Aorta (tissue), 5 donors: ENCODE measurements at regions not wholly inside any gene's neighbourhood (a gene's known extent, or its start where the extent isn't known, plus 50 kb on each side); places are given as distances from the start of the nearest gene placed in this dataset.

Experiments used
- ATAC-seq: fragments of 200-7000 bp; cut with Tn5 transposase; one replicate; pipeline ENCODE4 v1.9.1; 2022; ENCODE audit warnings: moderate library complexity; ENCODE audit not compliant: low FRiP score
- DNase-seq, 2 donors: peaks; one replicate each; pipeline ENCODE4 v3.0.0-alpha.2; 2020
- H3K27ac ChIP-seq, 2 donors: one replicate each; pipeline ENCODE4 v1.5.1; 2013; ENCODE audit warnings: low read length in 2 of 2, mild to moderate bottlenecking in 2 of 2, moderate library complexity in 2 of 2, control low read depth in 1 of 2, inconsistent platforms in 1 of 2, low read depth in 1 of 2
- H3K27me3 ChIP-seq, 2 donors: one replicate each; pipeline ENCODE4 v1.6.1; 2013; ENCODE audit warnings: control low read depth in 1 of 2, low read length in 1 of 2, mild to moderate bottlenecking in 1 of 2, moderate library complexity in 1 of 2; ENCODE audit not compliant: insufficient read depth in 2 of 2, control insufficient read depth in 1 of 2
- H3K36me3 ChIP-seq, 2 donors: one replicate each; pipeline ENCODE4 v1.6.1; 2013; ENCODE audit warnings: control low read depth in 1 of 2, low read length in 1 of 2, mild to moderate bottlenecking in 1 of 2; ENCODE audit not compliant: insufficient read depth in 2 of 2, control insufficient read depth in 1 of 2
- H3K4me1 ChIP-seq, 2 donors: one replicate each; pipeline ENCODE4 v1.6.1; 2013; ENCODE audit warnings: low read length in 2 of 2, control low read depth in 1 of 2, mild to moderate bottlenecking in 1 of 2, moderate library complexity in 1 of 2; ENCODE audit not compliant: insufficient read depth in 2 of 2, control insufficient read depth in 1 of 2
- H3K4me3 ChIP-seq, 2 donors: one replicate each; pipeline ENCODE4 v1.5.1; 2013; ENCODE audit warnings: low read length in 2 of 2, control low read depth in 1 of 2, mild to moderate bottlenecking in 1 of 2
- H3K9me3 ChIP-seq: one replicate; pipeline ENCODE4 v1.6.1; 2013; ENCODE audit warnings: mild to moderate bottlenecking, low read length; ENCODE audit not compliant: control insufficient read depth
- WGBS, 2 donors: extraction: QIAGEN DNeasy Blood & Tissue Kit; methylation state at CpG; one replicate each; pipeline ENCODE4 v1.1.7; 2013; 5-methylcytosine and 5-hydroxymethylcytosine counted together
- intact Hi-C, 2 donors: fragments of 100-400 bp; cut with DNase I; formaldehyde crosslinking; loops; one replicate each; pipeline versions ENCODE4 v1.14.2 to v1.15.0; 2022
- donor health status: healthy with polysubstance abuse.
- donor health status: Bipolar disorder and iron deficiency.
- donor health status: DM: no; HTN: no; CAD: no.
- donor health status: DM: no; HTN: no; CAD: no.
- donor health status: DM: yes; HTN: yes; CAD: no.

DNA sequence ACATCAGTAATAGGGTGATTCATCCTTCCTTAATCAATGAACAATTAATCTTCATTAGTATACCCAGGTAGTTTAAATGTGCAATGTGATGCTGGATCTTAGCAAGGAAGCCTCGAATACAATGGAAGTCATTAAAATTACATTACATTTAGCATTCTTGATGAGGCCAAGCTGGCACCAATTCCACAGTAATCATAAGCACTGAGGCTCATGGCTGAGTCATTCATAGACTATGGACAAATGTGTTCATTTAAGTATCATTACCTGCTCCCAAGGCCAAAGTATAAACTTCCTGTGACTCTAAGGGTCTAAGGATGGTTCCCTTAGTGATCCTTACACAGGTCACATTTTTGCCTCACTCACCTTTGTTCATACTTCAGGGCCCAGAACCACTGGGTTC, 266.4 kb upstream of the CDIN1 start:
- Histone ChIP-seq H3K36me3 (no peaks in the 10 kb centered on the region), H3K27ac (no peak overlapping the region), H3K9me3 (peaks cover 2% of the 10 kb centered on the region), H3K27me3 (no peaks in the 10 kb centered on the region), H3K4me3 (no peak overlapping the region), H3K4me1 (no peaks in the 10 kb centered on the region)
- WGBS, 2 donors = 86 to 88% methylated on average over 1 of the region's 1 CpG
- intact Hi-C loops = no loop called here
- DNase-seq = no peak
- ATAC-seq = no peak

DNA sequence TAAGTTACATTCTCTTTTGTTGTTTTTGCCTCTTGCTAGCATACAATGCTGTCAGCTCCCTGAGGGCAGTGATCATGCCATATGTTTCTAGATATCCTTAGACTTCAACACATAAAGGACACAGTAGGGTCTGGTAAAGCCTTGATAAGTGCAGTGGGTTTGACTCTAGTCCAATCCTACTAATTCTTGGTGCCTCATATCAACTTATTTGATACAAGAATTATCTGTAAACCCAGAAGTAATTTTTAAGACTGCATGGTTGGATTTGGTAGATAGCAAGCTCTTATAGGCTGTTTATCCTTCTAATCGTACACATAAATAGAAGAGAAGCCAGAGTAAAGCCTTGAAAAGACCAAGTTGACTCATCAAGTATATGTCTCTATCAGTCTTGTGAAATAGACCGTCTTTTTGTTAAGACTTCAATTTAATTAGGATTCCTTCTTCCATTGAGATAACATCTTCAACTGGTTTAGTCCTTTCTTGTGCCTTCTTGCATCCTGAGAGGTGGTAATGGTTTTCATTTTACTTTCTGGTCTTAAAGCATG, 265.6 kb upstream of the CDIN1 start:
- DNase-seq = no peak
- Histone ChIP-seq H3K4me1 (no peaks in the 10 kb centered on the region), H3K9me3 (peaks cover 2% of the 10 kb centered on the region), H3K4me3 (no peak overlapping the region), H3K27me3 (no peaks in the 10 kb centered on the region), H3K36me3 (no peaks in the 10 kb centered on the region), H3K27ac (no peak overlapping the region)
- 94 to 96% methylated on average over 2 of the region's 2 CpGs for WGBS, 2 donors
- no peak for ATAC-seq
- intact Hi-C loops = no loop called here

DNA sequence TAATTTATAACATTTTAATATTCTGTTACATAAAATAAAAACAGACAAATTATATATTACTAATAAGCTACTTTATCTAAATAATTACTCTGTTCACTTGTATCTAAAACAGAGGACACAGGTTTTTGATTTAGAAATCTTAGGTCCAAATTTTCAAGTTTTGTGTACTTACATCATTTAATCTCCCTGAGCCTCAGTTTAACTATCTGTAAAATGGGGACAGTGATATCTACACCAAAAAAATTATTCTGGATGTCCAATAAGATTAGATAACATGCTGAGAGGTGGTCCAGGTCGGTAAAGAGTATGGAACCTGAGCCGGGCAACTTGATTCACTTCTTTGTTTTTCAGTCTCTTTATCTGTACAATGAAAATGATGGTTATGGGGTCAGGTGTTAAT, 263.8 kb upstream of the CDIN1 start:
- Histone ChIP-seq H3K4me1 (no peaks in the 10 kb centered on the region), H3K9me3 (no peaks in the 10 kb centered on the region), H3K27me3 (no peaks in the 10 kb centered on the region), H3K4me3 (no peak overlapping the region), H3K36me3 (no peaks in the 10 kb centered on the region), H3K27ac (no peak overlapping the region)
- WGBS, 2 donors = 94 to 95% methylated on average over 2 of the region's 2 CpGs
- no peak for ATAC-seq
- intact Hi-C loops = no loop called here
- no peak for DNase-seq

DNA sequence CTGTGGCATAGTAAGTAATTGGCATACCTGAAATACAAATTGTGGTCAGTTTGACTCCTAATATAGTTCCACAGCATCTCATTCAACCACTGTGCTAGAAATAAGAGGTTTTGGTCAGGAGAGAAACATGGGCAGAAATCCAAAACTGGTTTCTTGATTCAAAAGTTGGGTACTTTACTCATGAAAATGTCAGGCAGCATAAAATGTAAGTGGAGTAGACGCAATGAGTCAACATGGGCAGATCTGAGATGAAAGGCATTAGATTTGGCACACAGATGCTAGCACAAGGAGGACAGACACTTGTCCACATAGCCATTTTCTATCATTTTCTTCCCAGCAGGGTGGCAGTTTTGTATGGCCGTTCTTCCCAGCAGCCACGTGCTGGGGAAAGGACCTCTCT, 255.8 kb upstream of the CDIN1 start:
- no peak for ATAC-seq

DNA sequence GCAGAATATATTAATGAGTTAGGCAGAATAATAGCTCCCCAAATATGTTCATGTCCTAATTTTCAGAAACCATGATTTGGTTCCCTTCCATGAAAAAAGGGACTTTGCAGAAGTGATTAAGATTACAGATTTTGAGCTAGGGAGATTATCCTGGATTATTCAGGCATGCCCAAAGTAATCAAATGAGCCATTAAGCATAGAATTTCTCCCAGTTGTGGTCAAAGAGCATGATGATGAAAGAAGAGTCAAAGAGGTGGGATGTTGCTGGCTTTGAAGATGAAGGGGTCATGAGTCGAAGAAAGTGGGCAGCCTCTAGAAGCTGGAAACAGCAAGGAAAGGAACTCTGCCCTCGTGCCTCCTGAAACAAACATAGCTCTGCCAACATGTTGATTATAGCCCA, 254.2 kb upstream of the CDIN1 start:
- DNase-seq (no peak), ATAC-seq (no peak)
- H3K27me3 ChIP-seq = no peaks in the 10 kb centered on the region
- H3K4me1 ChIP-seq = no peaks in the 10 kb centered on the region
- WGBS, 2 donors = 93 to 94% methylated on average over 2 of the region's 2 CpGs
- H3K36me3 ChIP-seq = no peaks in the 10 kb centered on the region
- no peaks in the 10 kb centered on the region for H3K9me3 ChIP-seq
- no peak overlapping the region for H3K4me3 ChIP-seq
- H3K27ac ChIP-seq = no peak overlapping the region
- intact Hi-C loops = no loop called here

More for the DNA sequence above, 255.8 kb upstream of the CDIN1 start:
- no peak overlapping the region for H3K27ac ChIP-seq
- H3K4me3 ChIP-seq = no peak overlapping the region
- no peaks in the 10 kb centered on the region for H3K4me1 ChIP-seq
- no peaks in the 10 kb centered on the region for H3K27me3 ChIP-seq
- no peaks in the 10 kb centered on the region for H3K36me3 ChIP-seq
- no peaks in the 10 kb centered on the region for H3K9me3 ChIP-seq
- DNase-seq = no peak
- intact Hi-C loops = no loop called here
- WGBS, 2 donors = 77 to 95% methylated on average over 3 of the region's 3 CpGs

DNA sequence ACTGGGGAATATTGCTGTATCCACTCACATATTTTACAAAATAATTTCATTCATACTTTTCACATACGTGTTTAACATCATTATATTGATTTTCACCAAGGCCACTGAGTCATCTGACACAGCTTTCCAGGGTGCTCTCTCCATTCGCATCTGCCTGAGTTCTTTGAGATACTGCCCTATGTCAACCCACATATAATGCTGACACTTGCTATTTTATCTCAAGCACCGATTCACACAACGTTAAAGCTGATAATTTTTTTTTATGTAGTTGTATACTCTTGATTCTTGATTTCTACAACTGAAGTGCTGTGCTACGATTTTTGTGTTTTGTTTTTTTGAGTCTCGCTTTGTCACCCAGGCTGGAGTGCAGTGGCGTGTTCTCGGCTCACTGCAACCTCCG, 249.8 kb upstream of the CDIN1 start:
- ATAC-seq (no peak), DNase-seq (no peak)
- Histone ChIP-seq H3K36me3 (no peaks in the 10 kb centered on the region), H3K27ac (no peak overlapping the region), H3K9me3 (no peaks in the 10 kb centered on the region), H3K4me3 (no peak overlapping the region), H3K27me3 (no peaks in the 10 kb centered on the region), H3K4me1 (peaks cover 0 to 2% of the 10 kb centered on the region in 2 donors)
- intact Hi-C loops = no loop called here
- WGBS, 2 donors = 93 to 95% methylated on average over 9 of the region's 9 CpGs

DNA sequence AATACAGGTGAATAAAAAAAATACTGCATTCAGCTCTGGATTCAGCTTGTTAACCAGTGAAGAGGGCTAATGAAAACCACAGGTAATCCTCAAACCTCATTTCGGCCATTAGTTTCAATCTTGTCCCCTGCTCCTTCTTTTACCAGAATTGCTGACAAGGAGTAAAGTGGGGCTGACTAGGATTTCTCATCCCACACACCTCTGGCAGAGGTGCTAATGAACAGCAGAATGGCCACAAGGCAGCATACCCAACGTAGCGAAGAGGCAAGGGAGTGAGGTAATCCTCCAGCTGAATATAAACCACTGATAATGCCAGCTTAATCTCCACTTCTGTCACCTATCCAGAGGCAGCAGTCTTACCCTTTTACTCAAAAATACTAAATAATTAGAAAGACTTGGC, 248.8 kb upstream of the CDIN1 start:
- no peak for ATAC-seq
- WGBS, 2 donors = 36 to 37% methylated on average over 3 of the region's 3 CpGs

DNA sequence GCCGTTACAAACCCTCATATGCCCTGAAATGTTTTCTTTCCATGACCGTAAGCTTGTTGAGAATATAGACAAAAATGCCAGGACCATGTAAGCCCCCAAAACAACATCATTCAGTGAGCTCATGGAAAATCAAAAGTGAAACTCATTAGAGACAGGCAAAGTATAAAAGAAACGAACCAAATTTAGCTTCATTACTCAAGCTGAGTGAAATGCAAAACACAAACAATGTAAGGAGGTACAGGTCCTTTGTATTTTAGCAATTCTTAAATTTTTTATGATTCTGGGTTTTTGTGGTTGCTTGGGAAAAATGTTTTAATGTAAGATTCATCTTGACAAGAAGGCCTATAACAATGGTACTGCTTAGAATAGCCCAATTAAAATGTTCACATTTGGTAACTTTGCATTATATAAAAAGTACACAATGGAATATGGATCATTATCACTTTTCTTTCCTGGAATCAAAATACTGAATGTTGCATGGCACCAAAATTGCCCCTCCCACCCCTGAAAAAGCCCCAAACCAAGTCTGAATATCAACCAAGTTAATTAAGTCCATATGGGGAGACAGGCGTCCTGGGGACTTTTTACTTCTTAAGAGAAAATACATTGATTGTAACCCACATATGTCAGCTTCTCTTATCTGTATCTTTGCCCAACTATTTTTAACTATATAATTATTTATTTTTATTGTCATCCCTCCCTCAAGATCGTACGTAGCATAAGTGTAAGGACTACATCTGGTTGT, 247.7 kb upstream of the CDIN1 start:
- H3K27me3 ChIP-seq = no peaks in the 10 kb centered on the region
- H3K4me3 ChIP-seq = peak overlapping the region; percentile 47 to 89
- H3K4me1 ChIP-seq = peaks cover 0 to 2% of the 10 kb centered on the region in 2 donors
- no peaks in the 10 kb centered on the region for H3K9me3 ChIP-seq
- WGBS, 2 donors = 49 to 57% methylated on average over 6 of the region's 6 CpGs
- no peaks in the 10 kb centered on the region for H3K36me3 ChIP-seq
- intact Hi-C loops = no loop called here
- DNase-seq = no peak
- H3K27ac ChIP-seq = no peak overlapping the region
- no peak for ATAC-seq

More for the DNA sequence above, 248.8 kb upstream of the CDIN1 start:
- no peaks in the 10 kb centered on the region for H3K9me3 ChIP-seq
- no peaks in the 10 kb centered on the region for H3K36me3 ChIP-seq
- H3K27ac ChIP-seq = no peak overlapping the region
- no peaks in the 10 kb centered on the region for H3K27me3 ChIP-seq
- H3K4me1 ChIP-seq = peaks cover 0 to 2% of the 10 kb centered on the region in 2 donors
- DNase-seq = no peak
- H3K4me3 ChIP-seq = peak overlapping the region in 1 of 2 donors; percentile 23
- intact Hi-C loops = no loop called here

DNA sequence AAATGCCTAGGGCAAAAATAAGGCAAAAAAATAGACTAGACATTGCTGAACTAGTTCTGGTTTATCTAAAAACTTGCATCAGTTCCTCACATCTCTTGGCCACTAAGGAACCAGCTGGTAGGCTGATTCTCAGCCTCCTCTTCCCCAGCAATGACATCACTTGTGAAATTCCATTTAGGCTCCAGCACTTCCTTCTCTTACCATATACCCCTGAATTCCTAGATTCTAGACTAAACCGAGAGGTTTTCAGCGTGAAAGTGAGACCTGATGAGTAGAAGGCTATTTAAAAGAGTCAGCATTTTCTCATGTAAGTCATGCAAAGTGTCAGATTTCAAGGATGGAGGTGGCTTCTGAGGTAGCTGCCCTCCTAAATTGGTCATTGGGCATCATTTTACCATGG, 247.1 kb upstream of the CDIN1 start:
- ATAC-seq (no peak), DNase-seq (no peak)
- peaks cover 0 to 2% of the 10 kb centered on the region in 2 donors for H3K4me1 ChIP-seq
- H3K27ac ChIP-seq = no peak overlapping the region
- intact Hi-C loops = no loop called here
- no peaks in the 10 kb centered on the region for H3K36me3 ChIP-seq
- WGBS, 2 donors = 72 to 97% methylated on average over 2 of the region's 2 CpGs
- no peaks in the 10 kb centered on the region for H3K9me3 ChIP-seq
- no peaks in the 10 kb centered on the region for H3K27me3 ChIP-seq
- no peak overlapping the region for H3K4me3 ChIP-seq
